SK-N-SH (cell line): ENCODE measurements at regions not wholly inside any gene's neighbourhood (a gene's known extent, or its start where the extent isn't known, plus 50 kb on each side); places are given as distances from the start of the nearest gene placed in this dataset.

Experiments used
- CTCF ChIA-PET: fragments of 300-600, 350-600 bp; formaldehyde crosslinking; extraction: SDS; loops from one replicate; lab custom pipeline; 2021; lab: Yijun Ruan, JAX
- POLR2A ChIA-PET: fragments of 350-600 bp; sonication (Branson Sonifier 250); formaldehyde crosslinking; extraction: SDS; loops from one replicate; lab custom pipeline; 2020; ENCODE audit warnings: antibody characterized with exemption, inconsistent platforms; lab: Yijun Ruan, JAX
- DNase-seq: peaks from one replicate; pipeline ENCODE4 v3.0.0; 2012
- H2AFZ ChIP-seq: fragments of 200-600 bp; sonication (generic); 2 replicates; pipeline ENCODE4 v1.8.1; 2016; ENCODE audit warnings: antibody characterized with exemption, mild to moderate bottlenecking, low read depth
- H3F3A ChIP-seq: fragments of 200-600 bp; sonication (generic); replicated peaks from 2 replicates; pipeline ENCODE3; 2016; ENCODE audit warnings: antibody characterized with exemption, mild to moderate bottlenecking; ENCODE audit not compliant: insufficient read depth
- H3K27ac ChIP-seq, 2 experiments: fragments of 200-500 bp in 1 of 2; fragments of 200-600 bp in 1 of 2; sonication (Bioruptor generic) in 1 of 2; sonication (generic), shearing (Covaris generic) in 1 of 2; 2 replicates each; pipeline versions ENCODE4 v1.5.1 to v1.6.1; 2014 to 2016; ENCODE audit warnings: low read depth in 2 of 2, inconsistent platforms in 1 of 2, low read length in 1 of 2, mild to moderate bottlenecking in 1 of 2, mixed read lengths in 1 of 2
- H3K27me3 ChIP-seq: fragments of 200-600 bp; sonication (generic), shearing (Covaris generic); 2 replicates; pipeline ENCODE4 v1.6.1; 2016; ENCODE audit warnings: mixed run types; ENCODE audit not compliant: insufficient read depth
- H3K36me3 ChIP-seq, 2 experiments: fragments of 200-500 bp in 1 of 2; fragments of 200-600 bp in 1 of 2; sonication (Bioruptor generic) in 1 of 2; sonication (generic) in 1 of 2; replicated peaks in 1 of 2; 2 replicates each; pipeline versions ENCODE3 to v1.5.1; 2014 to 2016; ENCODE audit warnings: low read length in 1 of 2, mild to moderate bottlenecking in 1 of 2; ENCODE audit not compliant: insufficient read depth in 2 of 2, control insufficient read depth in 1 of 2
- H3K4me1 ChIP-seq, 2 experiments: fragments of 200-500 bp in 1 of 2; fragments of 200-600 bp in 1 of 2; sonication (Bioruptor generic) in 1 of 2; sonication (generic), shearing (Covaris generic) in 1 of 2; 2 replicates each; pipeline versions ENCODE4 v1.5.1 to v1.6.1; 2014 to 2016; ENCODE audit warnings: low read depth in 1 of 2, low read length in 1 of 2, mixed run types in 1 of 2; ENCODE audit not compliant: insufficient read depth in 2 of 2, control insufficient read depth in 1 of 2
- H3K4me2 ChIP-seq: fragments of 200-600 bp; sonication (generic), shearing (Covaris generic); 2 replicates; pipeline ENCODE4 v1.6.1; 2017; ENCODE audit warnings: mixed run types
- H3K4me3 ChIP-seq, 2 experiments: fragments of 200-500 bp in 1 of 2; fragments of 200-600 bp in 1 of 2; sonication (Bioruptor generic) in 1 of 2; sonication (generic), shearing (Covaris generic) in 1 of 2; 2 replicates each; pipeline versions ENCODE4 v1.5.1 to v1.8.1; 2014 to 2016; ENCODE audit warnings: low read depth in 2 of 2, inconsistent platforms in 1 of 2, low read length in 1 of 2, mild to moderate bottlenecking in 1 of 2, mixed read lengths in 1 of 2, moderate library complexity in 1 of 2
- H3K79me2 ChIP-seq: fragments of 200-600 bp; sonication (generic); 2 replicates; pipeline ENCODE4 v1.8.1; 2017; ENCODE audit warnings: mild to moderate bottlenecking; ENCODE audit not compliant: insufficient read depth
- H3K9ac ChIP-seq: fragments of 200-600 bp; sonication (generic); 2 replicates; pipeline ENCODE4 v1.6.1; 2017; ENCODE audit warnings: mixed run types
- H3K9me2 ChIP-seq: fragments of 200-600 bp; sonication (generic); 2 replicates; pipeline ENCODE4 v1.6.1; 2017; ENCODE audit warnings: mixed run types
- H3K9me3 ChIP-seq: fragments of 200-600 bp; sonication (generic); 2 replicates; pipeline ENCODE4 v1.6.1; 2017; ENCODE audit warnings: mixed run types, mild to moderate bottlenecking, moderate library complexity
- H4K20me1 ChIP-seq: fragments of 200-600 bp; sonication (generic); 2 replicates; pipeline ENCODE4 v1.6.1; 2017; ENCODE audit warnings: mild to moderate bottlenecking, mixed run types; ENCODE audit not compliant: insufficient read depth
- CHD2 ChIP-seq: fragments of 150-350 bp; IDR thresholded peaks from 2 replicates; pipeline ENCODE4 v1.6.1; 2018; ENCODE audit warnings: low read length; ENCODE audit not compliant: partially characterized antibody
- CTCF ChIP-seq: fragments of 200-600 bp; sonication (generic); IDR thresholded peaks from 2 replicates; pipeline ENCODE4 v1.6.1; 2017; ENCODE audit warnings: antibody characterized with exemption, mild to moderate bottlenecking, moderate library complexity
- EP300 ChIP-seq, 2 experiments: IDR thresholded peaks; 2 replicates each; pipeline versions ENCODE4 v1.4.0 to v1.6.1; 2012; ENCODE audit warnings: borderline replicate concordance in 1 of 2, low read depth in 1 of 2, low read length in 1 of 2
- FOXM1 ChIP-seq: IDR thresholded peaks from 2 replicates; pipeline ENCODE4 v1.4.0; 2012; ENCODE audit warnings: low read depth, mild to moderate bottlenecking
- GABPA ChIP-seq: IDR thresholded peaks from 2 replicates; pipeline ENCODE4 v1.4.0; 2012; ENCODE audit warnings: low read depth, mild to moderate bottlenecking
- JUND ChIP-seq: IDR thresholded peaks from 2 replicates; pipeline ENCODE4 v1.4.0; 2012
- MEF2A ChIP-seq: IDR thresholded peaks from 2 replicates; pipeline ENCODE4 v1.4.0; 2012; ENCODE audit warnings: low read depth, borderline replicate concordance
- NFIC ChIP-seq: IDR thresholded peaks from 2 replicates; pipeline ENCODE4 v1.4.0; 2012; ENCODE audit warnings: borderline replicate concordance
- NRF1 ChIP-seq: IDR thresholded peaks from 2 replicates; pipeline ENCODE4 v1.6.1; 2012; ENCODE audit warnings: low read depth, mild to moderate bottlenecking, low read length
- PBX3 ChIP-seq: IDR thresholded peaks from 2 replicates; pipeline ENCODE4; 2012
- POLR2AphosphoS5 ChIP-seq: IDR thresholded peaks from 2 replicates; pipeline ENCODE4 v1.6.1; 2012; ENCODE audit warnings: low read depth, low read length
- RAD21 ChIP-seq: IDR thresholded peaks from 2 replicates; pipeline ENCODE4 v1.6.1; 2012; ENCODE audit warnings: mild to moderate bottlenecking, low read length
- RCOR1 ChIP-seq: fragments of 150-350 bp; IDR thresholded peaks from 2 replicates; pipeline ENCODE4 v1.6.1; 2017; ENCODE audit warnings: antibody characterized with exemption, low read length
- RFX5 ChIP-seq: IDR thresholded peaks from 2 replicates; pipeline ENCODE4 v1.6.1; 2012; ENCODE audit warnings: mild to moderate bottlenecking, improper control_type of control experiment, low read length
- SIN3A ChIP-seq: IDR thresholded peaks from 2 replicates; pipeline ENCODE4 v1.6.1; 2012; ENCODE audit warnings: low read depth, mild to moderate bottlenecking, low read length, moderate library complexity, borderline replicate concordance
- SMC3 ChIP-seq: IDR thresholded peaks from 2 replicates; pipeline ENCODE4 v1.6.1; 2012; ENCODE audit warnings: low read depth, low read length, improper control_type of control experiment
- TCF12 ChIP-seq: IDR thresholded peaks from 2 replicates; pipeline ENCODE4 v1.4.0; 2012
- USF1 ChIP-seq: IDR thresholded peaks from 2 replicates; pipeline ENCODE4 v1.4.0; 2012; ENCODE audit warnings: low read depth, borderline replicate concordance
- ZBTB33 ChIP-seq: IDR thresholded peaks from 2 replicates; pipeline ENCODE4 v1.4.0; 2012; ENCODE audit warnings: low read depth, borderline replicate concordance
- WGBS: methylation state at CpG from one replicate; pipeline ENCODE4 v1.1.6; 2017; ENCODE audit warnings: low lambda C conversion rate; 5-methylcytosine and 5-hydroxymethylcytosine counted together
- TF ChIP-seq, protein P1 (sequence below): fragments of 150-350 bp; IDR thresholded peaks from 2 replicates; pipeline ENCODE4 v1.6.1; 2016; ENCODE audit warnings: mild to moderate bottlenecking, low read depth, low read length

- Histone ChIP-seq H3F3A (no peaks in the 10 kb centered on the region), H3K9me3 (no peaks in the 10 kb centered on the region), H3K9ac (no peak overlapping the region), H3K4me1 (peaks cover 14 to 15% of the 10 kb centered on the region in 2 experiments; a peak in 3 of 4 replicates), H3K27ac (no peak overlapping the region), H3K4me3 (no peak overlapping the region), H2AFZ (no peak overlapping the region), H3K79me2 (no peaks in the 10 kb centered on the region)
- CTCF ChIA-PET = interaction anchor here (1.0 kb wide), 2 partner anchors 24 to 732 kb away, joined by 3 read pairs; no protein-coding TSS in a partner anchor
- WGBS = 85% methylated on average over 2 of the region's 2 CpGs
- POLR2A ChIA-PET = no interaction called here
- no peak for DNase-seq
- TF ChIP-seq RAD21 (no peak), ZBTB33 (no peak), MEF2A (no peak), SMC3 (no peak), CHD2 (no peak), TCF12 (no peak), NFIC (no peak)
- TF ChIP-seq, all 33 proteins: peak for 0
- no peaks in the 10 kb centered on the region for H3K27me3 ChIP-seq
- H3K4me2 ChIP-seq = no peak overlapping the region
- H4K20me1 ChIP-seq = no peaks in the 10 kb centered on the region
- no peaks in the 10 kb centered on the region for H3K9me2 ChIP-seq
- H3K36me3 ChIP-seq = no peaks in the 10 kb centered on the region
Measured at GRCh38 chr3:177783338-177783737, 586.1 kb upstream of the TBL1XR1 start.

DNA sequence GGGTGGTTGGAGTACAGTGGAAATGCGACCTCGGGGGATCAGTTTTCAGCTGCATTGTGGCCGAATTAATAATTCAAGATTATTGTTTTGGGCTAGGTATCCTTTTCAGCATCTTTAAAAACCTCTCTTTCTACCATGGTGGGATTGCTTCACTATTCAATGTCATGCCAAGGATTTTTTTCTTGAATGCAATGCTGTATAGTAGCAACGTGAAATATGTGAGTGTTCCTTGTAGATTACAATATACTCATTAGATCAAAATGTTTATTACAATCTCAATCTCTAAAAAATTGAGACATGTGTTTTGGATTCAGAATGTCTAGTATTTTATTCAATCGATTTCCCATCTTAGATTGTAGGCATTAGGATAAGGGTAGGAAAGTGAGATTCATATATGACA is 586.5 kb upstream of the TBL1XR1 start:
- H2AFZ ChIP-seq = no peak overlapping the region
- no peaks in the 10 kb centered on the region for H3K79me2 ChIP-seq
- POLR2A ChIA-PET = no interaction called here
- H3K9me3 ChIP-seq = no peaks in the 10 kb centered on the region
- no peaks in the 10 kb centered on the region for H3K9me2 ChIP-seq
- CTCF ChIA-PET = interaction anchor here (1.0 kb wide), 2 partner anchors 23 to 733 kb away, joined by 3 read pairs; no protein-coding TSS in a partner anchor
- 88% methylated on average over 5 of the region's 5 CpGs for WGBS
- H4K20me1 ChIP-seq = no peaks in the 10 kb centered on the region
- H3K27me3 ChIP-seq = no peaks in the 10 kb centered on the region
- no peaks in the 10 kb centered on the region for H3K36me3 ChIP-seq
- no peak for DNase-seq
- no peak overlapping the region for H3K4me3 ChIP-seq
- H3K9ac ChIP-seq = no peak overlapping the region
- H3F3A ChIP-seq = no peaks in the 10 kb centered on the region
- no peak overlapping the region for H3K4me2 ChIP-seq
- peaks cover 10 to 15% of the 10 kb centered on the region in 2 experiments; a peak in 3 of 4 replicates for H3K4me1 ChIP-seq
- H3K27ac ChIP-seq = no peak overlapping the region
- TF ChIP-seq CHD2 (no peak), POLR2AphosphoS5 (no peak), SIN3A (no peak), NRF1 (no peak), CTCF (no peak), MEF2A (no peak), RCOR1 (no peak), EP300 (IDR thresholded peaks at IDR 0.05; ENCODE audit: borderline replicate concordance in 1 of 2, low read depth in 1 of 2, low read length in 1 of 2) (no peak), SMC3 (no peak), FOXM1 (no peak), USF1 (no peak), PBX3 (no peak), JUND (no peak), RFX5 (no peak), GABPA (no peak), NFIC (no peak)
- TF ChIP-seq, protein P1, sequence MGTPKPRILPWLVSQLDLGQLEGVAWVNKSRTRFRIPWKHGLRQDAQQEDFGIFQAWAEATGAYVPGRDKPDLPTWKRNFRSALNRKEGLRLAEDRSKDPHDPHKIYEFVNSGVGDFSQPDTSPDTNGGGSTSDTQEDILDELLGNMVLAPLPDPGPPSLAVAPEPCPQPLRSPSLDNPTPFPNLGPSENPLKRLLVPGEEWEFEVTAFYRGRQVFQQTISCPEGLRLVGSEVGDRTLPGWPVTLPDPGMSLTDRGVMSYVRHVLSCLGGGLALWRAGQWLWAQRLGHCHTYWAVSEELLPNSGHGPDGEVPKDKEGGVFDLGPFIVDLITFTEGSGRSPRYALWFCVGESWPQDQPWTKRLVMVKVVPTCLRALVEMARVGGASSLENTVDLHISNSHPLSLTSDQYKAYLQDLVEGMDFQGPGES = no peak
